HG03342 (cell line): ENCODE measurements at regions not wholly inside any gene's neighbourhood (a gene's known extent, or its start where the extent isn't known, plus 50 kb on each side); places are given as distances from the start of the nearest gene placed in this dataset.

Experiments
- ATAC-seq: cut with Tn5 transposase; IDR thresholded peaks from one replicate; pipeline ENCODE4 v1.9.1; 2021; ENCODE audit warnings: mild to moderate bottlenecking, moderate library complexity; ENCODE audit not compliant: unreplicated experiment

- no peak for ATAC-seq
Observed at GRCh38 chr9:86460216-86461002, 106.2 kb upstream of the TUT7 start.

GRCh38 chr9:86459599-86460155 is 105.5 kb upstream of the TUT7 start:
- no peak for ATAC-seq

- no peak for ATAC-seq
Observed at GRCh38 chr9:86459191-86459590, 105.0 kb upstream of the TUT7 start.

- ATAC-seq: no peak
Observed at GRCh38 chr9:86458191-86458855, 104.1 kb upstream of the TUT7 start.

DNA sequence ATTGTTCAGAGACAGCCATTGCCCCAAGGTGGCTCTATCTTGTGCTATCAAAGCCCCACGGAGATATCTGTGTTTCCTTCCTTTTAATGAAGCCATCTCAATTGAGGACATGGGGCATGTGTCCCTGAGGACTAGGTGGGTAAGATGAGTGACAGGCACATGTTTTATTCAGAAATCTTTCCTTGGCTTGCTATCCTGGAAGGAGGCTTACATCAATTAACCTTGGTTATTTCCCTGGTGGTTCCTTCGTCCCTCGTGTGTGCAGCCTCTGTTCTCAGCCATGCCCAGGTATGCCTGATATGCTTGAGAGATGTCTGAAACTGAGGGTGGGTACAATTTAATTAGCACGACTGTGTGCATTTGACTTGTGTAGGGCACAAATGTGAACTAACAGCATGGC is 102.2 kb upstream of the TUT7 start:
- no peak for ATAC-seq

- ATAC-seq: no peak
Observed at GRCh38 chr9:86454701-86455615, 100.7 kb upstream of the TUT7 start.

- ATAC-seq: no peak
Observed at GRCh38 chr9:86452201-86452828, 98.1 kb upstream of the TUT7 start.

DNA sequence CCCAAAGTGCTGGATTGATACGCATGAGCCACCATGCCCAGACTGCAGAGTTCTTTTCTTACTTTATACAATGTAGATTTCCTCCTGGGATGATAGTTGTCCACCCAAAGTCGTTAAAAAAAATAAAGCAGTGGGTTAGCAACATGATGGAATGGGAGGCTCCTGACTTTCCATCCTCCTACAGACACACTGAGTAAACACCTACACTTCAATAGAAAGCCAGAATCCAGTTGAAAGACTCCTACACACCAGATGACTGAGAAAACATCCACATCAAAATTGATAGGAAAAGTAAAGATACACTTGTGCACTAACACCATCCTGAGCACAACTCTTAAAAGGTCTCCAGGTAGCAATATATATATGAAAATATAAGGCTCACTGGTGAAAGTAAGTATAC is 95.0 kb upstream of the TUT7 start:
- no peak for ATAC-seq

DNA sequence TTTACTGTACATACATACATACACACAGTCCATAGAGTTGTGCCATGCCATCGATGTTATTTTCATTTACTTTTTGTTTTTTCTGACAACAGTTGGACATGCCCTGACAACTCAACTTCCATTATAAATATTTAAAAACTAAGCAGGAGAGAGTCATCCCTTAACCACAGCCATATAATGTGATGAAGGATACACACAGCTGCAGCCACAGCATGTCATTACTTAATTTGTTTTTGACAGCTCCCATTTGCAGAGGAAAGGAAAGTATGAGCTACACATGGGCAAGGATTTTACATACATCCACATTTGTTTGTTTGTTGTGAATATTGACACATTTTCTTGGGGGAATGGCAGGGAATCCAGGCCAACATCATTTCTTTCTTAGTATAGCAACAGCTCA is 91.5 kb upstream of the TUT7 start:
- ATAC-seq: no peak

DNA sequence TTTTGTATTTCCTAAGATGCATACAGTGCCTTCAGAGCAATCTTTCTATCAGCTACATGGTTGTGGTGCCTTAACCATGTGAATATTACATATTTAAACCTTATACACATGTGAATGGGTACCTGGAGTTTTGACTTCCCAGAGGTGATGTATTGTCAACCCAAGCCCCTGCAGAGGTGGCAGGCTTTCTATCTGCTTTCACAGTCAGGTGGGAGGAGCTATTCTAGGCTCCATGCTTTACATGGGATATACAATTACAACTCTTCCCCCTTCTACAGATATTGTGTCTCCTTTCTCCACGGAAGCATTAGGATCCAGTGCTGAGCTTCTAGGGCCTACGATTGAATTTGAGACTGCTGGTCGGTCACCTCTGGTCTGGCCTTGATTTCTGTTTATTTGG is 89.8 kb upstream of the TUT7 start:
- ATAC-seq: no peak

GRCh38 chr9:86434039-86434726 is 80.0 kb upstream of the TUT7 start:
- no peak for ATAC-seq

- ATAC-seq: no peak
Observed at GRCh38 chr9:86424251-86424891, 70.2 kb upstream of the TUT7 start.

GRCh38 chr9:86413971-86414880 is 60.0 kb upstream of the TUT7 start:
- peak; percentile 43 for ATAC-seq

DNA sequence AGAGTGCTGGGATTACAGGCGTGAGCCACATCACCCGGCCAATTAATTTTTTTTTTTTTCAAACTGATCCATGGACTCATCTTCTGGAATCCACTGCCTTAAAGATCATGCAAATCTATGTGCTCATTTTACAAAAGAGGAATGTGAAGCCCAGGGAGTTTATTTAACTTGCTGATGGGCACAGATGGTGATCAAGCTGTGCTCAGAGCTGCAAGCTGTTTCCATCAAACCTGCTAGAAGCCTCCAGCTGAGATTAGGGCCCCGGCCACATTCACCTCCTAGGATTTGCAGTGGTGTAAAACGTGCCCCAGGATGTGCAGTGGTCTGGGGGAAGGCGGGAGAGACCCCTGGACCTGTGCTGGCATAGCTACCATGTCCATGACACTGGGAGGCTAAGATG is 56.1 kb upstream of the TUT7 start:
- no peak for ATAC-seq

GRCh38 chr9:86408121-86408520 is 53.9 kb upstream of the TUT7 start:
- ATAC-seq: no peak

DNA sequence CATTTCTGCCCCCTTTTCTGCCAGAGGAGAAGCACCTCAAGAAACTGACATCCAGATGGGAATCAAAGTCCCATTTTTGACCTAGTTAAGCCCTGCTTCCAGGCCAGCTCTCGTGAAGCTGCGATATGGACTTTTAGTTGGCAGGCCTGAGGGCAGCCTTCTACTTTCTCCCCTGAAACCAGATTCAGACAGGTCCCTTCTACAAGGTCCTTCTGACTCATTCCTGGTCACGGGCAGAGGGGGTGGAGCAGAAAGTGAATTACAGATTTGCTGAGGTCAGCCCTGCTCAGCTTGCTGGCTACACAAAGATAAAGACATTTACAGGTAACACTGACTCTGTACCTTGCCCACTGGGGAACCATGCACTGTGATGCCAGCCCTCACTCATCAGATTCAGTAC is 52.8 kb upstream of the TUT7 start:
- ATAC-seq: no peak

- ATAC-seq: no peak
Observed at GRCh38 chr9:86406366-86406765, 52.2 kb upstream of the TUT7 start.

DNA sequence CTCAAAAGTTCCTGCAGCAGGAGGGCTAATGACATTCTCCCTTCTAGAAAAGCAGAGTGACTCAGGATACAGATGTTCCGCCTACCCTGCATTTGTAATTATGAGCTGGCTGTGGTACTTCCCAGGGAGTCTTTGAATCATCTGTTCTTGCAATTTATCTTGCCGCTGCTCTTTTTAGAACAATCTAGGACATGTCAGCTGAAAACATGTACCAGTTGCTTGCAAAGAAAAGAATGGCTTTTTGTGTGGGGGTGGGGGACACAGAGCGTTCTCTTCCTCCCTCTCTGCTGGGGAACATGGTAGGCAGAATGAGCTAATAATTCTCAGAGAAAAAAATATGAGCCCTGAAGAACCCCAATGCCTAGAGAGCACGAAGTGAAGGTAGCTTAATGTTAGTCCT is 51.7 kb upstream of the TUT7 start:
- ATAC-seq: no peak

GRCh38 chr9:86405086-86405491 is 50.9 kb upstream of the TUT7 start:
- no peak for ATAC-seq
